ENCODE measurements at regions not wholly inside any gene's neighbourhood (a gene's known extent, or its start where the extent isn't known, plus 50 kb on each side); places are given as distances from the start of the nearest gene placed in this dataset.
"Not testable (repeated sequence)": the region's sequence is repeated elsewhere in the genome, so short reads cannot be mapped to it uniquely, and the experiment has no call there.

- no peak for DNase-seq (ENCODE audit: low spot score)
Measured at GRCh38 chr13:61884830-61885229, 469.2 kb upstream of the PCDH20 start.

- peak; percentile 25 for DNase-seq (ENCODE audit: low spot score)
Measured at GRCh38 chr13:61880578-61881283, 465.1 kb upstream of the PCDH20 start.

DNA sequence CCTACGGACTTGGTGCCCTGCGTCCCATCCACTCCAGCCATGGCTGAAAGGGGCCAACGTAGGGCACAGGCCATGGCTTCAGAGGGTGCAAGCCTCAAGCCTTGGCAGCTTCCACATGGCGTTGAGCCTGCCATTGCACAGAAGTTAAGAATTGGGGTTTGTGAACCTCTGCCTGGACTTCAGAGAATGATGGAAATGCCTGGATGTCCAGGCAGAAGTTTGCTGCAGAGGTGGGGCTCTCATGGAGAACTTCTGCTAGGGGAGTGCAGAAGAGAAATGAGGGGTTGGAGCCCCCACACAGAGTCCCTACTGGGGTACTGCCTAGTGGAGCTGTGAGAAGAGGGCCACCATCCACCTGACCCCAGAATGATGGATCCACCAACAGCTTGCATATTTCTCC lies 462.9 kb upstream of the PCDH20 start:
- DNase-seq (ENCODE audit: low spot score), result not testable (repeated sequence)

GRCh38 chr13:61874970-61875579 lies 459.4 kb upstream of the PCDH20 start:
- no peak for DNase-seq (ENCODE audit: low spot score)

GRCh38 chr13:61873717-61874116 lies 458.1 kb upstream of the PCDH20 start:
- no peak for DNase-seq (ENCODE audit: low spot score)

- no peak for DNase-seq (ENCODE audit: low spot score)
Measured at GRCh38 chr13:61857198-61857597, 441.5 kb upstream of the PCDH20 start.

GRCh38 chr13:61852116-61852619 lies 436.5 kb upstream of the PCDH20 start:
- no peak for DNase-seq (ENCODE audit: low spot score)

DNA sequence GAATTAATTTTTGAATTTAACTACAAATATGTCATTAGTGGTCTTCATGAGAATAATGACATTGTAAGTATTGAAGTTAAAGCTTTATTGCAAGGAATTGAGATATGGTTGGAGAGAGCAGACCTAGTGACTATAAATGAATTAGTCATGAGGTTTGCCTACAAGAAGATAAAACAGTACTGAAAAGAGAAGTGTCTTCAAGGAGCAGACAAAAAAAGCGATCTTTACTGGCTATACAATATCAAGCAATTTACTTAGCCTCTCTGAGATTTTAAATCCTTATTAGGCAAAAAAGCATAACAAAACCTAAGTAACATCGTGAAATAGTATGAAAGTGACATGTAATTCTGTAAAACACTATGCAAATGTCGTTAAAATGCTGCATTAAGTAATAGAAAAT lies 435.1 kb upstream of the PCDH20 start:
- no peak for DNase-seq (ENCODE audit: low spot score)

DNA sequence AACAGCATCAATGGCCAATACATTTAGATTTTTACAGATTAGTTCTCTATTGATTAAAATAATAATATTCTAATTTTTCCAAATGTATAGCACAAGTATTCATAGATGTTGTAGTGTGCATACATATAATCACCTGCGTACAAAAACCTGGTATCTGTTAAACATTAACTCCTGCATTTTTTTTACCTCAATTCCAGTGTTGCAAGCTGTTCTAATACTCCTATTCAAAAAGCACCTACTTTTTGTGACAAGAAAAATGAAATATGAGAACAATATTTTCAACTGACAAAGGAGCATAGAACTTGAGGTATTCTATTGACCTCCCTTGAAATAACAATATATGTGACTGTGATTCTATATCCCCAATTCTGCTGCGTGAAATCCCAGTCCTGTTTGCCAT lies 422.9 kb upstream of the PCDH20 start:
- no peak for DNase-seq (ENCODE audit: low spot score)

GRCh38 chr13:61833228-61833627 lies 417.6 kb upstream of the PCDH20 start:
- DNase-seq (ENCODE audit: low spot score), result no peak

GRCh38 chr13:61831026-61831425 lies 415.4 kb upstream of the PCDH20 start:
- no peak for DNase-seq (ENCODE audit: low spot score)

- no peak for DNase-seq (ENCODE audit: low spot score)
Measured at GRCh38 chr13:61830475-61830874, 414.8 kb upstream of the PCDH20 start.

GRCh38 chr13:61824168-61824567 lies 408.5 kb upstream of the PCDH20 start:
- no peak for DNase-seq (ENCODE audit: low spot score)

DNA sequence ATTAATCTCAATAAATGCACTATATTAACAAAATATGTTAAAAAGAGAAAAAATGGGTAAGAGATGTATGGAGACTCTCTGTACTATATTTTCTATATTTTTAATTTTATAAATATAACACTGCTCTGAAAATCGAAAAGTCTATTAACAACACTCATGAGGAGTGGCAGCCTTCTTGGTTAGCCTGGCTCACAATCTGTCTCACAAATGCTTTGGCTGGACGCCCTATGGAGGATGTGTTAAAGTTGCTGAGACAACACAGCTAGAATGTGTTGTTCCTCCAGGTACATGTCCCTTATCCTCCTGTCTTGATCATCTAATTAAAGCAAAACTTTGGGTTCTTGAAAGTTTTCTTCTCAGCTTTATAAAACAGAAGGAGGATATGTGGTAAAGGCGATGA lies 396.6 kb upstream of the PCDH20 start:
- no peak for DNase-seq (ENCODE audit: low spot score)

DNA sequence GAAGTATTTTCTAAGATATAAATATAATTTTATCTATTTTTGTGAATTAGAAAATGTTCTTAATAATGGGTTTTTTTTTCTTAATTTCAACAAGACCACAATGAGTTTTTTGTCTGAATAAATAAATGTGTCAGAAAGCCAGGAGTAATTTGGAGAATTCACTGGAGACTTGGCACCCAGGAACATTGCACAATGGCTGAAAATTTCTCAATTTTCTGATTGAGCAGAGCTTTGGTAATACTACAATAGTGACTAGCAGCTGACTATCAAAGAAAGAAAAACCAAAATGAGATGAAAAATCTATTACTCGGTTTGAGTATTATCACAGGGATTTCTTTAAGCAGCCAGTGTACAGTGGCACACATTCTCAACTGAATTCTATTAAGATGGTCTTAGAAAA lies 394.4 kb upstream of the PCDH20 start:
- no peak for DNase-seq (ENCODE audit: low spot score)

DNA sequence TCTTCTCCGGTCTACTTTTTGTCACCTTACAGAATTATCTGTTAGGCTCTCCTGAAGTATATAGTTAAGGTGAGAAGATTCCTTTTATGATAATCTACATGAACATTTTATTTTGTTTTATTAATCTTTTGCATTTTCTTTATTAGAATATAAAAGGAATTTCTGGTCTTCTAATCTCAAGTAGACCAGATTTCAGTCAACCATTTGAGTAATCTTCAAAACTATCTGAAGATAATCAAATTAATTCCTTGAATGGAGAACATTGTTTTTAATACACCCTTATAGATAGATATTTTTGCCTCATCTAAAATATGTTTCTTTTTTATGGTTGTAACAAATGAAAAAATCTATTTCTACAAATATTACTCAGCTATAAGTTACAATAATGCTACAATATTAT lies 381.7 kb upstream of the PCDH20 start:
- no peak for DNase-seq (ENCODE audit: low spot score)

DNA sequence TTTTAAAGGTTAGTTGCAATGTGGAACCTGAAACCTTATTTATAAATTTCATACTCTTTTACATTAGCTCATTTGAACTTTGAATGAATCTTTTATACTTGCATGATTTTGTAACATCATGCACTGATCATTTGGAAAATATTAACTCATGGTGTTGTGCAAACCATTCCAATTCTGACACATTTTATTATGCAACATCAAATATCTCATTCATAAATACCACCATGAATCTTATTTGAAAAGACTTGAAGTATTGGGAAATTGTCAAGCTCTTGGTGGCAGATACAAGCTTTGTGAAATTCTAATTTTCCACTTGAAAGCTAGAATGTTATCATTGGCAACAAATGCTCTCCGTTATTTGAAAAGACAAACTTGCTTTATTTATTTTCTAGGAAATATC lies 379.9 kb upstream of the PCDH20 start:
- DNase-seq (ENCODE audit: low spot score), result no peak

- DNase-seq (ENCODE audit: low spot score), result no peak
Measured at GRCh38 chr13:61779456-61779855, 363.8 kb upstream of the PCDH20 start.

GRCh38 chr13:61778531-61778930 lies 362.9 kb upstream of the PCDH20 start:
- DNase-seq (ENCODE audit: low spot score), result no peak

- DNase-seq (ENCODE audit: low spot score), result no peak
Measured at GRCh38 chr13:61777899-61778298, 362.2 kb upstream of the PCDH20 start.

- no peak for DNase-seq (ENCODE audit: low spot score)
Measured at GRCh38 chr13:61777271-61777670, 361.6 kb upstream of the PCDH20 start.

GRCh38 chr13:61774903-61775302 lies 359.3 kb upstream of the PCDH20 start:
- DNase-seq (ENCODE audit: low spot score), result no peak

GRCh38 chr13:61770681-61771080 lies 355.0 kb upstream of the PCDH20 start:
- DNase-seq (ENCODE audit: low spot score), result no peak

- no peak for DNase-seq (ENCODE audit: low spot score)
Measured at GRCh38 chr13:61768175-61768574, 352.5 kb upstream of the PCDH20 start.

Data from activated CD4-positive, alpha-beta T cell treated with anti-CD3 and anti-CD28 coated beads, Interleukin-2, Interleukin-4, amounts not matched to agents 100 ng/mL and 50 ng/mL, durations not matched to agents 16 hours and 8 hours (primary cell).